ENCODE measurements at regions not wholly inside any gene's neighbourhood (a gene's known extent, or its start where the extent isn't known, plus 50 kb on each side); places are given as distances from the start of the nearest gene placed in this dataset.
"Not testable (repeated sequence)": the region's sequence is repeated elsewhere in the genome, so short reads cannot be mapped to it uniquely, and the experiment has no call there.

DNA sequence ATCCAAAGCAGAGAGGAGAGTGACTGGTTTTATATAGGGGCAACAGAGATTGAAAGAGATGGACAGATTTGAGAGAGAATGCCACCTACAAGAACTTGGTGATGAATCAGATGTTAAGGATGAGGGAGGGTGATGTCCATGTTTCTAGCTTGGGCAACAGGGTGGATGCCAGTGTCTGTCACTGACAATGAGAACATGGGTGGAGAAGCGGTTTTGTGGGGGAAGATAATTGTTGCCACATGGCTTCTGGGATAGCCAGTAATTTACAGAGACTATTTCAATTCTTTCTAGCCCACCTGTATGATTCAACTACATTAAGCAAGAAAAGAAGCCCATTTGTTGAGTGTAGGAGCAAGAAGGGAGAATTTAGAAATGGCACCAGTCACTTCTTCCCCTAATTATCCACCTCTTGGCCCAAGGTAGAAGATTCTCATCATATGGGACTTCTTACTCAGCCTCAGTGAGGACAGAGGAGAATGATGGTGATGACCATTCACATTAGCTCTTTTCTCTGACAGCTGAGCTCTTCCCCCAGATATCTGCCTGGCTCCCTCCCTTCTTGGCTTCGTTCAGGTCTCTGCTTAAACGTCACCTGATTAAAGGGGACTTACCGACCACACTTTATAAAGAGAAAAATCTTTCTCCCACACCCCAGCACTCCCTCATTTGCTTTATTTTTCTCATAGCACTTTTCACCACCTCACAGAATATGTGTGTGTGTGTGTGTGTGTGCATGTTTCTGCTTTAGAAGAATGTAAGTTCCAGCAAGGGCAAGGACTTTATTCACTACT is 117.8 kb downstream of the DUSP6 start:
- Mint-ChIP-seq H3K4me3 (no peak overlapping the region), H3K27me3 (no peaks in the 10 kb centered on the region), H3K36me3 (peaks cover 25% of the 10 kb centered on the region), H3K27ac (no peak overlapping the region), H3K4me1 (peaks cover 54% of the 10 kb centered on the region), H3K9me3 (ENCODE audit: low read depth) (peaks cover 6% of the 10 kb centered on the region)
- CTCF ChIA-PET = interaction anchor here (1.0 to 4.2 kb wide), 3 partner anchors 11 to 70 kb away, joined by 3 to 27 read pairs (median 4); no protein-coding TSS in a partner anchor
- ATAC-seq (no peak), DNase-seq (no peak)

DNA sequence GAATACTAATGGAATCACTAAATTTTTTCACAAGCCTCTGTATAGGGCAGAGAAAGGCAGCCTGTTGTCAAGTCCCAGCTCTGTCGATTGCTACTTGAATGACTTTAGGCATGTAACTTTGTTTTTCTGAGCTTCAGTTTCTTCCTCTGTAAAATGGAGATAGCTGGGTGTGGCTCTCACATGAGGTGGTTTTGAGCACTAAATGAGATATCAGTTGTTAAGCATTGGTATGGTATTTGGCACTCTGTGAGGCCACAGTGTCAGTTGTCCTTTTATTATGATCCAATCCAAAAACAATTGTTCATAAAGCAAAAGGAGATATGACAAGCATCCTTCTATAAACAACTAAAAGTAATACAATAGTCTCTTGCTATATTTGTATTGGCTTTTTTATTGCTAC is 120.6 kb downstream of the DUSP6 start:
- H3K9me3 Mint-ChIP-seq (ENCODE audit: low read depth) = no peaks in the 10 kb centered on the region
- no peak overlapping the region for H3K4me3 Mint-ChIP-seq
- no peaks in the 10 kb centered on the region for H3K27me3 Mint-ChIP-seq
- H3K27ac Mint-ChIP-seq = no peak overlapping the region
- CTCF ChIA-PET = interaction anchor here (1.6 to 6.2 kb wide), 2 partner anchors 13 to 179 kb away, joined by 3 to 33 read pairs; no protein-coding TSS in a partner anchor
- peaks cover 23% of the 10 kb centered on the region for H3K36me3 Mint-ChIP-seq
- ATAC-seq (no peak), DNase-seq (no peak)
- peaks cover 56% of the 10 kb centered on the region for H3K4me1 Mint-ChIP-seq

DNA sequence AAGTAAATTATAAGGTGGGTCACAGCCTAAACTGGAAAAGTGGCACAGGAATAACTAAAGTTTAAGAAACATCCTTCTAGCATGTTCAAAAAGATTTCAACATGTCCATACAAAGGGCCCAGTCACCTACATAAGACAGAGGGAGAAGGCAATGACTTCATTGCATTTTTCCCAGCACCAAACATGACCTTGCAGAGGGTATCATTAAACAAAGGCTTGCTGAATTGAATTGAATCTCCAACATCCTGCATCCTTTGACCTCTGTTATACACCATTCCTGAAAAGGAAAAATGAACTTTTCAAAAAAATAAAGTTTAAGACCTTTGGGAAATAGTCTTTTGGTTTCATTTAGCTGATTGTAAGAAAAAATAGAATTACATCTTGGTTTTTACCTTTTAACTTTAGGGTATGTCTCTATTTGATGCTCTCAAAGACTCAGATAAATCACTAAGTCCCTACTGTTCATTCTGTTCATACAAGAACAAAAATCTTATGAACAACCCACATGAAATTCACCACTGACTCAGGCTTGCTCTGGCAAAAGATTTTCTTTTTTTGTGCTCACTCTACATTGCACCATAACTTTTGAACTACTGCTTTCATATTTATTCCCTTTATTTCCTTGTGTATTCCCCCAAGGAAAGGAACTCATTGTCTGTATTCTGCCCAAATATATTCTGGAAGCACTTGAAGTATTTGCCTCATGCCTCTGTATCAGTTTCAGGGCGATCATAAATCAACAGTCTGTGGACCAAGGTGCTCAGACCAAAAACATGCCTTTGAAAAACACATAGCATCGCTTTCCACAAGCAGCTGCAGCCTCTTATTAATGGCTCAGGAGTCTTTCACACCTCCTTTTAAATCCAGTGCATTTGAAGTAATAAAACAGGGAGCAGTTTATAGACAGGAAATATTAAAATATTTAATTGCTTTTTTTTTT is 121.7 kb downstream of the DUSP6 start:
- H3K4me1 Mint-ChIP-seq = peaks cover 54% of the 10 kb centered on the region

DNA sequence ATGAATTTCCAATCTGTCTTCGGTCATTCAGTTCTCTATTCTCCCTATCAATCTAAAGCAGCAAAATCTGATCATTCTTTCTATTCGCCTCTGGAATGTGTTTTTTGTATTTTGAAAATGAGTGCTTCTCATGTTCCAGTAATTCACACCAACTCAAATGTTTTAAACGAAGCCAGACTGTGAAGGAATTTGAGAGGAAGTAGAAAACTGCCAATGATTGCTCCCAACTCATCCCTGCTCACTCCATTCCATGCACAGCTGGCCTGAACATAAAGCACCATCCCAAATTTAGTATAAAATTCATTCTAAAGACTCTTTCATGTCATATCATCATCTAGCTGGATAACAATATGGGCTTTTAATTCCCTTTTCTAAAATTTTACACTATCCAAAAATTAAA is 123.8 kb downstream of the DUSP6 start:
- DNase-seq = no peak
- no peak overlapping the region for H3K4me3 Mint-ChIP-seq
- H3K27me3 Mint-ChIP-seq = no peaks in the 10 kb centered on the region
- no peak for ATAC-seq
- H3K9me3 Mint-ChIP-seq (ENCODE audit: low read depth) = peaks cover 2% of the 10 kb centered on the region
- peaks cover 60% of the 10 kb centered on the region for H3K4me1 Mint-ChIP-seq
- H3K27ac Mint-ChIP-seq = no peak overlapping the region
- H3K36me3 Mint-ChIP-seq = peaks cover 21% of the 10 kb centered on the region
- CTCF ChIA-PET = interaction anchor here (0.6 to 6.2 kb wide), 2 partner anchors 16 to 52 kb away, joined by 3 to 33 read pairs; no protein-coding TSS in a partner anchor

More for the DNA sequence above, 121.7 kb downstream of the DUSP6 start:
- Mint-ChIP-seq H3K27ac (no peak overlapping the region), H3K36me3 (peaks cover 21% of the 10 kb centered on the region), H3K4me3 (no peak overlapping the region), H3K27me3 (no peaks in the 10 kb centered on the region), H3K9me3 (ENCODE audit: low read depth) (no peaks in the 10 kb centered on the region)
- no peak for ATAC-seq
- CTCF ChIA-PET = interaction anchor here (1.3 to 6.2 kb wide), 2 partner anchors 14 to 120 kb away, joined by 3 to 33 read pairs; no protein-coding TSS in a partner anchor
- no peak for DNase-seq

DNA sequence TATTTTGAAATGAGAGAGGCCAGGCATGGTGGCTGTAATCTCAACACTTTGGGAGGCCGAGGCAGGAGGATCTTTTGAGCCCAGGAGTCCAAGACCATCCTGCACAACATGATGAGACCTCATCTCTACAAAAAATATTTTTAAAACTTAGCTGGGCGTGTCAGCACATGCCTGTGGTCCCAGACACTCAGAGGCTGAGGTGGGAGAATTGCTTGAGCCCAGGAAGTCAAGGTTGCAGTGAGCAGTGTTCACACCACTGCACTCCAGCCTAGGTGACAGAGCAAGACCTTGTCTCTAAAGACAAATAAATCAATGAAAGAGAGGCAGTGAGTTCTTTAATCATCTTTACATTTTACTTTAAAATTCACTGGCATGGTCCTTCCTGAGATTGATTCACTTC is 124.5 kb downstream of the DUSP6 start:
- ATAC-seq (no peak), DNase-seq (no peak)
- H3K27ac Mint-ChIP-seq = peak overlapping the region; percentile 48
- H3K4me1 Mint-ChIP-seq = peaks cover 65% of the 10 kb centered on the region
- H3K27me3 Mint-ChIP-seq = no peaks in the 10 kb centered on the region
- H3K4me3 Mint-ChIP-seq = no peak overlapping the region
- H3K36me3 Mint-ChIP-seq = peaks cover 22% of the 10 kb centered on the region
- peaks cover 2% of the 10 kb centered on the region for H3K9me3 Mint-ChIP-seq (ENCODE audit: low read depth)
- CTCF ChIA-PET = interaction anchor here (1.0 to 6.2 kb wide), 4 partner anchors 8 to 188 kb away, joined by 3 to 33 read pairs (median 3); no protein-coding TSS in a partner anchor

DNA sequence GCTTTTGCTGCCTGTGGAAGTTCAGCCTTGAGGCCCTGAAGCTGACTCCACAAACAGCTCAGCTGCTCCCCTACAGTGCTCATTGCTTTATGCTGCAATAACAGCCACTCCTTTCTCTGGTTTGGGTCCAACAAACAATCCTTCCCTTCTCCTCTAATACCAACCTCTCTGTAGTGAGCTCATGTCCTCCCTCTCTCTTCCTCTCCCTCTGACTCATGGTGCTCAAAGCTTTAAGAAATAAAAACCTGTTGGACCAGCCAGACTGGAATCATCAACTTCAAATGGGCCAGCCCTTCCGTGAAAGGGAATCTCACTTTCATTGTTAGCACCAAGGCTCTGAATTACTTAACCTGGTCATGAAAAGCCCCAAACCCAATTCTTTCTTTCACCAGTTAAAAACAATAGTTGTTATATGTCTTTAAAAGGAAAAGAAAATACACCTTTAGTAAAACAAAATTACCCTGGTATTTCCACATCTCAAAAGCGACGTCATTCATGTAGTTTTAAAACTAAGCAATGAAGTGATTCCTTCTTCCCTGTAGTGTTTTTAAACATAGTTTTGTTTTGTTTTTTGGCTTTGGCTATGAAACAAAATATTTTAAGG is 126.4 kb downstream of the DUSP6 start:
- peaks cover 64% of the 10 kb centered on the region for H3K4me1 Mint-ChIP-seq
- CTCF ChIA-PET = interaction anchor here (0.9 to 2.5 kb wide), 9 partner anchors 10 to 128 kb away, joined by 3 to 24 read pairs (median 5); partner anchors contain the start of gene DUSP6
- H3K9me3 Mint-ChIP-seq (ENCODE audit: low read depth) = peaks cover 2% of the 10 kb centered on the region
- DNase-seq (no peak), ATAC-seq (peak; percentile 63)
- peaks cover 30% of the 10 kb centered on the region for H3K36me3 Mint-ChIP-seq
- H3K27me3 Mint-ChIP-seq = no peaks in the 10 kb centered on the region
- H3K27ac Mint-ChIP-seq = peak overlapping the region; percentile 89
- peak overlapping the region; percentile 44 for H3K4me3 Mint-ChIP-seq

DNA sequence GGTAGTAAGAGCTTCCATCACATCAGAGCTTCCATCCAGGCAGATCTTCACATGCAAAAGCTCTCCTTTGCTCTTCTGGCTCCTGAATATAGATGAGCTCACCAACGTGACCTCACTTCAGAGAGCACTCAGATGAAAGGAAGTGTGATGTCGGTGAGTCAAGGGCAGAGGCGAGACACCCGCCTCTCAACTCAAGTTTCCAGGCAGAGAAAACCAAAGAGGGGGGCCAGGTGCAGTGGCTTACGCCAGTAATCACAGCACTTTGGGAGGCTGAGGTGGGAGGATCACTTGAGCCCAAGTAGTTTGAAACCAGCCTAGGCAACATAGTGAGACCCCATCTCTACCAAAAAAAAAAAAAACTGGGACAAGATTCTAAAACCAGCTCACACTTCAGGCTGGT is 126.9 kb downstream of the DUSP6 start:
- H3K4me3 Mint-ChIP-seq = peak overlapping the region; percentile 44
- ATAC-seq = peak; percentile 98
- peaks cover 34% of the 10 kb centered on the region for H3K36me3 Mint-ChIP-seq
- peak overlapping the region; percentile 89 for H3K27ac Mint-ChIP-seq
- peaks cover 4% of the 10 kb centered on the region for H3K9me3 Mint-ChIP-seq (ENCODE audit: low read depth)
- DNase-seq = peak; percentile 89
- no peaks in the 10 kb centered on the region for H3K27me3 Mint-ChIP-seq
- CTCF ChIA-PET = interaction anchor here (0.9 to 2.5 kb wide), 9 partner anchors 10 to 129 kb away, joined by 3 to 24 read pairs (median 5); partner anchors contain the start of gene DUSP6
- peaks cover 61% of the 10 kb centered on the region for H3K4me1 Mint-ChIP-seq

DNA sequence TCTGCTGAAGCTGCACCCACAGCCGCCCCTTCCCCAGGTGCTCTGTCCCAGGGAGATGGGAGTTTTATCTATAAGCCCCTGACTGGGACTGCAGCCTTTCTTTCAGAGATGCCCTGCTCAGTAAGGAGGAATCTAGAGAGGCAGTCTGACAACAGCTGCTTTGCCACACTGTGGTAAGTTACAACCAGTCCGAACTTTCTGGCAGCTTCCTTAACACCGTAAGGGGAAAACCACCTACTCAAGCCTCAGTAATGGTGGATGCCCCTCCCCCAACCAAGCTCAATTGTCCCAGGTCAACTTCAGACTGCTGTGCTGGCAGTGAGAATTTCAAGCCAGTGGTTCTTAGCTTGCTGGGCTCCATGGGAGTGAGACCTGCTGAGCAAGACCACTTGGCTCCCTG is 129.7 kb downstream of the DUSP6 start:
- Mint-ChIP-seq H3K4me1 (peaks cover 52% of the 10 kb centered on the region), H3K27ac (peak overlapping the region; percentile 65), H3K36me3 (peaks cover 35% of the 10 kb centered on the region)
- not testable (repeated sequence) for H3K27me3 Mint-ChIP-seq; H3K4me3 Mint-ChIP-seq; ATAC-seq; H3K9me3 Mint-ChIP-seq (ENCODE audit: low read depth)
- DNase-seq = peak; percentile 47
- CTCF ChIA-PET = interaction anchor here (1.1 to 2.3 kb wide), 3 partner anchors 23 to 130 kb away, joined by 4 to 6 read pairs (median 4); partner anchors contain the start of gene DUSP6

DNA sequence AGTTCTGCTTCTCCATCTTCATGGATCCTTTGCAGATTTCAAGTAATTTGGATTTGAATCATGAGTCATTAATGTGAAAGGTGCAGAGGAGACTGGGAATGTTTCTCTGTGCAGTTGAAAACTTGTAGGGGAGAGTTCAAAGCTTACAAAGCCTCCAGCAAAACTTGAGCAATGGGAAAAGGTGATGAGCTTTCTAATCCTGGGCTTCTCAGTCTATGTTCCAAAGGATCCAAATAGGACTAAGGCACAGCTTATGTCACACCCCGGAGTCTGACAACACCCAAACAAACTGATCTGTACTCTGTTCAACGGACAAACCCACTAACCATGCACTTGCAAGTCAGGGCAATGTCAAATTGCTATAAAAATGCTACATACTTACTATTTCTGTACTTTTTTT is 134.8 kb downstream of the DUSP6 start:
- Mint-ChIP-seq H3K27ac (no peak overlapping the region), H3K4me3 (no peak overlapping the region), H3K27me3 (no peaks in the 10 kb centered on the region), H3K4me1 (peaks cover 13% of the 10 kb centered on the region), H3K36me3 (peaks cover 24% of the 10 kb centered on the region), H3K9me3 (ENCODE audit: low read depth) (peaks cover 4% of the 10 kb centered on the region)
- DNase-seq = no peak
- CTCF ChIA-PET = no interaction called here
- no peak for ATAC-seq

DNA sequence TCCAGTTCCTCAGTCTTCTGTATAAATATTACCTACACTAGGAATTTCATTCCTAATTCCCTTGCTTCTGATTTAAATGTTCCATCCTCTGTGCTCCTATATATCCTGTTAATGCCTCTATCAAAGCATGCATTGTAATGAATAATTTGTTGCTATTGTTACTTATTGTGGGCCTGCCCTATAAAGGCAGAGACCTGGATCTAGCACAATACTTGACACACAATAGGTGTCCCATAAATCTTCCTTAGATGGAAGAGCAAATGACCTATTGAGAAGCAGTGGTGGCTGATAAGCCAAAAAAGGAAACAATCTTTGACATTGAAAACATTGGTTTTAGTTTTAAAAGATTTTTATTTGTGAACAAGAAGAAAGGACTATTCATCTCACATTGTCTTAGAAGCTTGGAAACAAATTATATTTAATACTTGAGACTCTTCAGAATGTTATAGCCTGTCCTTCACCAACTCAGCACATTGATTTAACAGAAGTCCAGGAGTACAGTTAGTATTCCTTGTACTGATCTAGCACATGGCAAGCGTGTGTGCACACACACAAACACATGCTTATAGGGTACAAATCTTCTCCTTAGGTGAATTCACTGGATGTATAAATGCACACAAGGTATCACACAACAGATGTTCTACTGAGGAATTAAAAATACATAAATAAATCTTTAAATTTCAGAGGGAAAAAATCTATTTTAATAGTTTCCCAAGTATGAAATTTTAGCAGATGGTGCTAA is 135.9 kb downstream of the DUSP6 start:
- CTCF ChIA-PET = no interaction called here
- DNase-seq (no peak), ATAC-seq (no peak)
- Mint-ChIP-seq H3K4me3 (no peak overlapping the region), H3K27ac (no peak overlapping the region), H3K9me3 (ENCODE audit: low read depth) (peaks cover 4% of the 10 kb centered on the region), H3K27me3 (no peaks in the 10 kb centered on the region), H3K4me1 (peaks cover 14% of the 10 kb centered on the region), H3K36me3 (peaks cover 17% of the 10 kb centered on the region)

DNA sequence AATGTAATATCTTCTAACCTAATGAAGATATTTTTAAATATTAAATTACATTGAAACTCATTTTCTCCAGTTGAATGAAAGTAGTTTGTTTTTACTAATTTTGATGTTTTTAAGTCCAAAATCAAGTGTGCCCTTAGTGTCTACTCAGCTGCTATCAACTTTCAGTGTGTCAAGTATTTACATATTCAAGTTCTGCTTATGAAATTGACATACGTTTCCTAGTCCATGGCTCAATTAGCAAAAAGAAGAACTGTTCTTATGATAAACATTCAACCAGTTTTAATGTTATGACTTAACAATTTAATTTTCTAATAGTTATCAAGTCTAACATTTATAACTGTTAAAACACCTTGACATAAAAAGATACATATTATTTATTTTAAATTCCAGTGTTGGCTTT is 137.1 kb downstream of the DUSP6 start:
- DNase-seq (no peak), ATAC-seq (no peak)
- peaks cover 18% of the 10 kb centered on the region for H3K4me1 Mint-ChIP-seq
- no peaks in the 10 kb centered on the region for H3K27me3 Mint-ChIP-seq
- no peak overlapping the region for H3K27ac Mint-ChIP-seq
- CTCF ChIA-PET = interaction anchor here (1.0 to 1.3 kb wide), 2 partner anchors 9 to 41 kb away, joined by 3 read pairs; no protein-coding TSS in a partner anchor
- peaks cover 2% of the 10 kb centered on the region for H3K9me3 Mint-ChIP-seq (ENCODE audit: low read depth)
- H3K36me3 Mint-ChIP-seq = peaks cover 13% of the 10 kb centered on the region
- no peak overlapping the region for H3K4me3 Mint-ChIP-seq

DNA sequence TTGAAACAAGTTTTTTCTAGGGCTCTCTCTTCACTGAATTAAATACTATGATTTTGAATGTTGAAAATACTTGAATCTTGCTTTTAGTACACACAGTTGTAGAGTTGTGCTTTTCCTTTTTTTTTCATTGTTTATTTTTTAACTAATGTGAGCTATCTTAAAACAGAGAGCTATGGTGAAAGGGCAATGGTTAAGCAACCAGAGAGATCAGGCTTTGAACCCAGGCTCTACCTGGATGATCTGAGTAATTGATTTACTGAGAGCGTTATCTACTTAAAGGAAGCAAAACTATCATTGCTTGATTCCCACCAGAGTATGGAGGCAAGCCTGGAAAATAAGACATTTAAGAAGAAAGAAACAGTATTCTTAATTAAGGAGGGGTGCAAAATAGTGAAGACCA is 138.6 kb downstream of the DUSP6 start:
- Mint-ChIP-seq H3K9me3 (ENCODE audit: low read depth) (no peaks in the 10 kb centered on the region), H3K27ac (no peak overlapping the region), H3K4me1 (peaks cover 23% of the 10 kb centered on the region), H3K36me3 (peaks cover 6% of the 10 kb centered on the region), H3K27me3 (no peaks in the 10 kb centered on the region), H3K4me3 (no peak overlapping the region)
- CTCF ChIA-PET = interaction anchor here (1.8 kb wide), 1 partner anchor 12 kb away, joined by 5 read pairs; no protein-coding TSS in a partner anchor
- DNase-seq (no peak), ATAC-seq (no peak)

All from activated CD8-positive, alpha-beta memory T cell treated with anti-CD3 and anti-CD28 coated beads, Interleukin-2, amount 10 ng/mL, durations not matched to agents 7 days and 5 days (primary cell).